H9 (cell line): ENCODE measurements at regions not wholly inside any gene's neighbourhood (a gene's known extent, or its start where the extent isn't known, plus 50 kb on each side); places are given as distances from the start of the nearest gene placed in this dataset.

ENCODE experiments used
- DNase-seq: peaks from one replicate; pipeline ENCODE4 v3.0.0-alpha.2; 2017
- H2AFZ ChIP-seq: one replicate; pipeline ENCODE4 v1.6.1; 2013; ENCODE audit warnings: mild to moderate bottlenecking, low read length, control low read depth, moderate library complexity
- H2AK5ac ChIP-seq: 2 replicates; pipeline ENCODE4 v1.6.1; 2013; ENCODE audit warnings: low read length, control low read depth, mixed read lengths; ENCODE audit not compliant: insufficient read length
- H2BK120ac ChIP-seq: one replicate; pipeline ENCODE4 v1.6.1; 2013; ENCODE audit warnings: low read depth, mild to moderate bottlenecking, low read length, control low read depth, inconsistent platforms; ENCODE audit not compliant: poor library complexity, severe bottlenecking
- H2BK12ac ChIP-seq: 2 replicates; pipeline ENCODE4 v1.6.1; 2013; ENCODE audit warnings: low read length, control low read depth, mixed read lengths, low read depth; ENCODE audit not compliant: insufficient read length
- H2BK15ac ChIP-seq: 2 replicates; pipeline ENCODE4 v1.6.1; 2013; ENCODE audit warnings: low read depth, low read length, control low read depth
- H2BK20ac ChIP-seq: one replicate; pipeline ENCODE4 v1.6.1; 2013; ENCODE audit warnings: low read depth, mild to moderate bottlenecking, low read length, control low read depth, inconsistent platforms; ENCODE audit not compliant: poor library complexity, severe bottlenecking
- H2BK5ac ChIP-seq: 2 replicates; pipeline ENCODE4 v1.6.1; 2013; ENCODE audit warnings: low read length, control low read depth, mixed read lengths; ENCODE audit not compliant: insufficient read length
- H3K14ac ChIP-seq: 2 replicates; pipeline ENCODE4 v1.6.1; 2013; ENCODE audit warnings: low read length, control low read depth; ENCODE audit not compliant: insufficient read depth
- H3K18ac ChIP-seq: 2 replicates; pipeline ENCODE4 v1.6.1; 2013; ENCODE audit warnings: low read depth, mild to moderate bottlenecking, mixed read lengths, low read length, control low read depth; ENCODE audit not compliant: insufficient read length
- H3K23ac ChIP-seq: 2 replicates; pipeline ENCODE4 v1.6.1; 2013; ENCODE audit warnings: low read length, control low read depth, mixed read lengths, low read depth; ENCODE audit not compliant: insufficient read length
- H3K23me2 ChIP-seq: 2 replicates; pipeline ENCODE4 v1.6.1; 2013; ENCODE audit warnings: low read depth, mild to moderate bottlenecking, mixed read lengths, low read length, control low read depth; ENCODE audit not compliant: insufficient read length, poor library complexity, severe bottlenecking
- H3K27ac ChIP-seq: 2 replicates; pipeline ENCODE4 v1.5.1; 2013; ENCODE audit warnings: low read length, control low read depth, mixed read lengths, low read depth; ENCODE audit not compliant: insufficient read length
- H3K27me3 ChIP-seq: 2 replicates; pipeline ENCODE4 v1.6.1; 2013; ENCODE audit warnings: low read length, control low read depth, inconsistent platforms; ENCODE audit not compliant: insufficient read depth
- H3K4ac ChIP-seq: 2 replicates; pipeline ENCODE4 v1.6.1; 2013; ENCODE audit warnings: low read depth, mild to moderate bottlenecking, control low read depth, inconsistent platforms, low read length, moderate library complexity
- H3K4me1 ChIP-seq: 2 replicates; pipeline ENCODE4 v1.6.1; 2013; ENCODE audit warnings: low read length, control low read depth, inconsistent platforms; ENCODE audit not compliant: insufficient read depth
- H3K4me2 ChIP-seq: 2 replicates; pipeline ENCODE4 v1.6.1; 2013; ENCODE audit warnings: low read length, control low read depth, mixed read lengths; ENCODE audit not compliant: insufficient read length, insufficient read depth
- H3K56ac ChIP-seq: 2 replicates; pipeline ENCODE4 v1.6.1; 2013; ENCODE audit warnings: low read depth, mild to moderate bottlenecking, mixed read lengths, low read length, control low read depth; ENCODE audit not compliant: insufficient read length
- H3K79me1 ChIP-seq: 2 replicates; pipeline ENCODE4 v1.6.1; 2013; ENCODE audit warnings: low read depth, mild to moderate bottlenecking, moderate library complexity, low read length, control low read depth, inconsistent platforms; ENCODE audit not compliant: insufficient read depth, poor library complexity, severe bottlenecking
- H3K79me2 ChIP-seq: 2 replicates; pipeline ENCODE4 v1.6.1; 2013; ENCODE audit warnings: low read length, control low read depth, inconsistent platforms; ENCODE audit not compliant: insufficient read depth
- H3K9ac ChIP-seq: 2 replicates; pipeline ENCODE4 v1.6.1; 2013; ENCODE audit warnings: low read length, control low read depth, mixed read lengths; ENCODE audit not compliant: insufficient read length; ENCODE audit errors: extremely low read depth
- H3K9me3 ChIP-seq: one replicate; pipeline ENCODE4 v1.6.1; 2013; ENCODE audit warnings: low read depth, low read length, inconsistent platforms; ENCODE audit not compliant: control insufficient read depth
- H3T11ph ChIP-seq: one replicate; pipeline ENCODE4 v1.6.1; 2013; ENCODE audit warnings: mild to moderate bottlenecking, low read length, control low read depth, inconsistent platforms
- H4K20me1 ChIP-seq: one replicate; pipeline ENCODE4 v1.6.1; 2013; ENCODE audit not compliant: control insufficient read depth, insufficient read length, insufficient read depth
- H4K5ac ChIP-seq: 2 replicates; pipeline ENCODE4 v1.6.1; 2013; ENCODE audit warnings: low read depth, mild to moderate bottlenecking, mixed read lengths, low read length, control low read depth; ENCODE audit not compliant: insufficient read length
- H4K8ac ChIP-seq: replicated peaks from 2 replicates; pipeline ENCODE4 v1.6.1; 2013; ENCODE audit warnings: low read length, control low read depth, mixed read lengths, low read depth; ENCODE audit not compliant: insufficient read length
- H4K91ac ChIP-seq: 2 replicates; pipeline ENCODE4 v1.6.1; 2013; ENCODE audit warnings: low read depth, mild to moderate bottlenecking, moderate library complexity, mixed read lengths, low read length, control low read depth; ENCODE audit not compliant: insufficient read length
- H3K27ac Mint-ChIP-seq, 3 experiments: 2 replicates in 2 of 3; 3 replicates in 1 of 3; pipeline ENCODE4 v1.8.0; 2020 to 2021; ENCODE audit warnings: mixed read lengths in 3 of 3, mild to moderate bottlenecking in 1 of 3, moderate library complexity in 1 of 3
- H3K27me3 Mint-ChIP-seq: 2 replicates; pipeline ENCODE4 v1.8.0; 2021; ENCODE audit warnings: low read depth, mild to moderate bottlenecking, moderate library complexity, mixed read lengths
- H3K36me3 Mint-ChIP-seq, 3 experiments: 2 replicates in 2 of 3; 3 replicates in 1 of 3; pipeline ENCODE4 v1.8.0; 2020 to 2021; ENCODE audit warnings: low read depth in 3 of 3, mixed read lengths in 3 of 3; ENCODE audit not compliant: insufficient read depth in 1 of 3
- H3K4me1 Mint-ChIP-seq, 2 experiments: 2 replicates each; pipeline ENCODE4 v1.8.0; 2020; ENCODE audit warnings: mixed read lengths in 2 of 2
- H3K4me3 Mint-ChIP-seq, 2 experiments: 2 replicates in 1 of 2; 3 replicates in 1 of 2; pipeline ENCODE4 v1.8.0; 2020 to 2021; ENCODE audit warnings: mild to moderate bottlenecking in 2 of 2, mixed read lengths in 2 of 2, moderate library complexity in 1 of 2
- H3K9me3 Mint-ChIP-seq, 2 experiments: 2 replicates in 1 of 2; 3 replicates in 1 of 2; pipeline ENCODE4 v1.8.0; 2020; ENCODE audit warnings: mild to moderate bottlenecking in 2 of 2, mixed read lengths in 2 of 2, moderate library complexity in 1 of 2
- WGBS: extraction: QIAGEN DNeasy Blood & Tissue Kit; methylation state at CpG from one replicate; pipeline ENCODE4 v1.1.7; 2013; ENCODE audit warnings: missing lambda C conversion rate, low lambda C conversion rate, mixed read lengths; ENCODE audit not compliant: insufficient read length; ENCODE audit errors: extremely low coverage; 5-methylcytosine and 5-hydroxymethylcytosine counted together
- TF ChIP-seq, protein P1 (sequence below): fragments of 200-600 bp; sonication (generic); conservative IDR thresholded peaks from 3 replicates; pipeline ENCODE4 v1.8.0; 2021; ENCODE audit warnings: antibody characterized with exemption, mild to moderate bottlenecking

DNA sequence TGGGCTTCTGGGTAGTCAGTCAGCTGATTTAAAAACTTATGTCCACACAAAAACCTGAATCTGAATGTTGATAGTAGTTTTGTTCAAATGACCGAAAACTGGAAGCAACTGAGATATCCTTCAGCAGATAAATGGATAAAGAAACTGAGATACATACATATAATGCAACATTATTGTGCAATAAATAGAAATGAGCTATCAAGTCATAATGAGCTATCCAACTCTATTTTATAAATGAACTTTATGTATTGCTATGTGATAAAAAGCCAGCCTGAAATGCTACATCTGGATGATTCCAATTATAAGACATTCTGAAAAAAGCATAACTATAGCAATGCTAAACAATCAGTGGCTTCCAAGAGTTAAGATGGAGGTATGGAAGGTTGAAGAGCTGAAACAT is 748.7 kb downstream of the TNS3 start:
- no peak for DNase-seq
- no peak overlapping the region for H3K23ac ChIP-seq
- Mint-ChIP-seq H3K36me3 (peaks cover 0 to 4% (median 0%) of the 10 kb centered on the region in 3 experiments; a peak in 1 of 7 replicates), H3K9me3 (peaks cover 0 to 5% of the 10 kb centered on the region in 2 experiments; a peak in 3 of 5 replicates), H3K4me1 (no peaks in the 10 kb centered on the region), H3K27me3 (peaks cover 2% of the 10 kb centered on the region; the same call in 1 of the 2 replicates), H3K27ac (no peak overlapping the region), H3K4me3 (no peak overlapping the region)
- H3K4me2 ChIP-seq = no peak overlapping the region
- no peak overlapping the region for H2AFZ ChIP-seq
- no peak overlapping the region for H3K27ac ChIP-seq
- H3T11ph ChIP-seq = no peak overlapping the region
- no peaks in the 10 kb centered on the region for H4K20me1 ChIP-seq
- H2AK5ac ChIP-seq = no peak overlapping the region
- H2BK12ac ChIP-seq = no peak overlapping the region
- H3K4me1 ChIP-seq = no peaks in the 10 kb centered on the region
- TF ChIP-seq, protein P1, sequence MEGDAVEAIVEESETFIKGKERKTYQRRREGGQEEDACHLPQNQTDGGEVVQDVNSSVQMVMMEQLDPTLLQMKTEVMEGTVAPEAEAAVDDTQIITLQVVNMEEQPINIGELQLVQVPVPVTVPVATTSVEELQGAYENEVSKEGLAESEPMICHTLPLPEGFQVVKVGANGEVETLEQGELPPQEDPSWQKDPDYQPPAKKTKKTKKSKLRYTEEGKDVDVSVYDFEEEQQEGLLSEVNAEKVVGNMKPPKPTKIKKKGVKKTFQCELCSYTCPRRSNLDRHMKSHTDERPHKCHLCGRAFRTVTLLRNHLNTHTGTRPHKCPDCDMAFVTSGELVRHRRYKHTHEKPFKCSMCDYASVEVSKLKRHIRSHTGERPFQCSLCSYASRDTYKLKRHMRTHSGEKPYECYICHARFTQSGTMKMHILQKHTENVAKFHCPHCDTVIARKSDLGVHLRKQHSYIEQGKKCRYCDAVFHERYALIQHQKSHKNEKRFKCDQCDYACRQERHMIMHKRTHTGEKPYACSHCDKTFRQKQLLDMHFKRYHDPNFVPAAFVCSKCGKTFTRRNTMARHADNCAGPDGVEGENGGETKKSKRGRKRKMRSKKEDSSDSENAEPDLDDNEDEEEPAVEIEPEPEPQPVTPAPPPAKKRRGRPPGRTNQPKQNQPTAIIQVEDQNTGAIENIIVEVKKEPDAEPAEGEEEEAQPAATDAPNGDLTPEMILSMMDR = no peak
- no peaks in the 10 kb centered on the region for H3K79me1 ChIP-seq
- H4K91ac ChIP-seq = no peak overlapping the region
- no peak overlapping the region for H4K5ac ChIP-seq
- no CpG with 5 or more reads among the region's 1 CpG for WGBS
- no peak overlapping the region for H3K56ac ChIP-seq
- no peak overlapping the region for H2BK5ac ChIP-seq
- H2BK20ac ChIP-seq = no peak overlapping the region
- no peaks in the 10 kb centered on the region for H3K27me3 ChIP-seq
- H3K9me3 ChIP-seq = no peaks in the 10 kb centered on the region
- no peak overlapping the region for H3K4ac ChIP-seq
- no peak overlapping the region for H3K14ac ChIP-seq
- H3K23me2 ChIP-seq = no peaks in the 10 kb centered on the region
- H3K18ac ChIP-seq = no peak overlapping the region
- no peak overlapping the region for H2BK120ac ChIP-seq
- H2BK15ac ChIP-seq = no peak overlapping the region
- H3K9ac ChIP-seq = no peak overlapping the region
- no peaks in the 10 kb centered on the region for H3K79me2 ChIP-seq
- H4K8ac ChIP-seq = no peak overlapping the region
